ENCODE measurements at regions not wholly inside any gene's neighbourhood (a gene's known extent, or its start where the extent isn't known, plus 50 kb on each side); places are given as distances from the start of the nearest gene placed in this dataset.

- H3K4me3 ChIP-seq, result no peak overlapping the region
- no peak for TF ChIP-seq EZH2phosphoT487 (IDR thresholded peaks at IDR 0.05)
- TF ChIP-seq EZH2 (IDR thresholded peaks at IDR 0.05), result no peak
- TF ChIP-seq CTCF (IDR thresholded peaks at IDR 0.05), result no peak
- DNase-seq (ENCODE audit: low spot score), result no peak
- H3K27me3 Mint-ChIP-seq (ENCODE audit: insufficient read depth, low read depth), result peaks cover 2% of the 10 kb centered on the region
- H3K27me3 ChIP-seq, result no peaks in the 10 kb centered on the region
- no peak overlapping the region for H3K27ac ChIP-seq
- H3K4me3 Mint-ChIP-seq, result no peak overlapping the region
- no peak overlapping the region for H3K4me2 ChIP-seq
- peaks cover 2% of the 10 kb centered on the region for H3K9me3 Mint-ChIP-seq
- peaks cover 2% of the 10 kb centered on the region for H3K36me3 Mint-ChIP-seq
- no peaks in the 10 kb centered on the region for H3K79me2 ChIP-seq (ENCODE audit: low read depth)
- no peak overlapping the region for H2AFZ ChIP-seq (replicated peaks)
- no peak overlapping the region for H3K27ac Mint-ChIP-seq
- peaks cover 17% of the 10 kb centered on the region for H3K4me1 Mint-ChIP-seq
- no peak overlapping the region for H3K9ac ChIP-seq
- no peaks in the 10 kb centered on the region for H4K20me1 ChIP-seq (ENCODE audit: low read depth)
- peaks cover 3% of the 10 kb centered on the region for H3F3A ChIP-seq (ENCODE audit: low read depth)
- H3K36me3 ChIP-seq, result no peaks in the 10 kb centered on the region
- no peaks in the 10 kb centered on the region for H3K9me3 ChIP-seq (ENCODE audit: low read depth)
- H3K4me1 ChIP-seq, result peaks cover 8% of the 10 kb centered on the region
Measured at GRCh38 chr6:22738194-22738593, 168.8 kb downstream of the HDGFL1 start.

- H3K9ac ChIP-seq, result no peak overlapping the region
- no peaks in the 10 kb centered on the region for H4K20me1 ChIP-seq (ENCODE audit: low read depth)
- Mint-ChIP-seq H3K4me3 (no peak overlapping the region), H3K27me3 (ENCODE audit: insufficient read depth, low read depth) (peaks cover 3% of the 10 kb centered on the region), H3K4me1 (no peaks in the 10 kb centered on the region), H3K36me3 (no peaks in the 10 kb centered on the region), H3K9me3 (no peaks in the 10 kb centered on the region), H3K27ac (no peak overlapping the region)
- no peaks in the 10 kb centered on the region for H3K4me1 ChIP-seq
- no peaks in the 10 kb centered on the region for H3K36me3 ChIP-seq
- no peak overlapping the region for H3K27ac ChIP-seq
- H2AFZ ChIP-seq (replicated peaks), result no peak overlapping the region
- no peaks in the 10 kb centered on the region for H3K27me3 ChIP-seq
- no peak overlapping the region for H3K4me2 ChIP-seq
- H3K9me3 ChIP-seq (ENCODE audit: low read depth), result no peaks in the 10 kb centered on the region
- DNase-seq (ENCODE audit: low spot score), result no peak
- H3K4me3 ChIP-seq, result no peak overlapping the region
- H3F3A ChIP-seq (ENCODE audit: low read depth), result no peaks in the 10 kb centered on the region
- H3K79me2 ChIP-seq (ENCODE audit: low read depth), result no peaks in the 10 kb centered on the region
- TF ChIP-seq EZH2phosphoT487 (IDR thresholded peaks at IDR 0.05) (no peak), EZH2 (IDR thresholded peaks at IDR 0.05) (no peak), CTCF (IDR thresholded peaks at IDR 0.05) (no peak)
Measured at GRCh38 chr6:22747571-22747970, 178.2 kb downstream of the HDGFL1 start.

GRCh38 chr6:22748681-22749080 is 179.3 kb downstream of the HDGFL1 start:
- H3K4me2 ChIP-seq, result no peak overlapping the region
- no peaks in the 10 kb centered on the region for H3K9me3 ChIP-seq (ENCODE audit: low read depth)
- TF ChIP-seq EZH2phosphoT487 (IDR thresholded peaks at IDR 0.05), result no peak
- TF ChIP-seq CTCF (IDR thresholded peaks at IDR 0.05), result no peak
- no peak for TF ChIP-seq EZH2 (IDR thresholded peaks at IDR 0.05)
- H3K9ac ChIP-seq, result no peak overlapping the region
- H3K27me3 Mint-ChIP-seq (ENCODE audit: insufficient read depth, low read depth), result no peaks in the 10 kb centered on the region
- H3K36me3 Mint-ChIP-seq, result no peaks in the 10 kb centered on the region
- H4K20me1 ChIP-seq (ENCODE audit: low read depth), result no peaks in the 10 kb centered on the region
- no peak overlapping the region for H3K4me3 Mint-ChIP-seq
- no peaks in the 10 kb centered on the region for H3K27me3 ChIP-seq
- H3K4me1 ChIP-seq, result no peaks in the 10 kb centered on the region
- H3K4me3 ChIP-seq, result no peak overlapping the region
- H3K4me1 Mint-ChIP-seq, result no peaks in the 10 kb centered on the region
- no peak overlapping the region for H3K27ac Mint-ChIP-seq
- no peaks in the 10 kb centered on the region for H3K79me2 ChIP-seq (ENCODE audit: low read depth)
- H3K36me3 ChIP-seq, result no peaks in the 10 kb centered on the region
- no peaks in the 10 kb centered on the region for H3K9me3 Mint-ChIP-seq
- H3F3A ChIP-seq (ENCODE audit: low read depth), result no peaks in the 10 kb centered on the region
- no peak overlapping the region for H2AFZ ChIP-seq (replicated peaks)
- DNase-seq (ENCODE audit: low spot score), result no peak
- H3K27ac ChIP-seq, result no peak overlapping the region

GRCh38 chr6:22749696-22750095 is 180.3 kb downstream of the HDGFL1 start:
- H3K27me3 ChIP-seq, result no peaks in the 10 kb centered on the region
- H3K36me3 ChIP-seq, result no peaks in the 10 kb centered on the region
- H3F3A ChIP-seq (ENCODE audit: low read depth), result no peaks in the 10 kb centered on the region
- no peaks in the 10 kb centered on the region for H3K4me1 Mint-ChIP-seq
- no peak overlapping the region for H2AFZ ChIP-seq (replicated peaks)
- H3K9me3 Mint-ChIP-seq, result no peaks in the 10 kb centered on the region
- H3K4me3 ChIP-seq, result no peak overlapping the region
- H3K4me2 ChIP-seq, result no peak overlapping the region
- H4K20me1 ChIP-seq (ENCODE audit: low read depth), result no peaks in the 10 kb centered on the region
- DNase-seq (ENCODE audit: low spot score), result no peak
- no peaks in the 10 kb centered on the region for H3K4me1 ChIP-seq
- H3K4me3 Mint-ChIP-seq, result no peak overlapping the region
- no peaks in the 10 kb centered on the region for H3K9me3 ChIP-seq (ENCODE audit: low read depth)
- H3K27ac ChIP-seq, result no peak overlapping the region
- no peak overlapping the region for H3K27ac Mint-ChIP-seq
- H3K36me3 Mint-ChIP-seq, result no peaks in the 10 kb centered on the region
- H3K79me2 ChIP-seq (ENCODE audit: low read depth), result no peaks in the 10 kb centered on the region
- H3K9ac ChIP-seq, result no peak overlapping the region
- TF ChIP-seq EZH2phosphoT487 (IDR thresholded peaks at IDR 0.05), result no peak
- TF ChIP-seq CTCF (IDR thresholded peaks at IDR 0.05), result no peak
- no peak for TF ChIP-seq EZH2 (IDR thresholded peaks at IDR 0.05)
- H3K27me3 Mint-ChIP-seq (ENCODE audit: insufficient read depth, low read depth), result no peaks in the 10 kb centered on the region

Measured in neural progenitor cell (in vitro differentiated cells).